Gastrocnemius medialis (tissue), 4 donors: ENCODE measurements at regions not wholly inside any gene's neighbourhood (a gene's known extent, or its start where the extent isn't known, plus 50 kb on each side); places are given as distances from the start of the nearest gene placed in this dataset.

ENCODE experiments used
- ATAC-seq, 2 donors: fragments of 150-250 bp; one replicate each; pipeline ENCODE4 v1.9.1; 2016
- DNase-seq, 2 donors: peaks; one replicate each; pipeline ENCODE4 v3.0.0-alpha.2; 2019
- H3K27ac ChIP-seq, 4 donors: fragments of 200-600 bp; sonication (generic); 1 replicate in 1 of 4; 2 replicates in 3 of 4; pipeline ENCODE4 v1.5.1; 2016 to 2018; ENCODE audit warnings: mild to moderate bottlenecking in 2 of 4, moderate library complexity in 1 of 4
- H3K27me3 ChIP-seq, 3 donors: fragments of 200-600 bp; sonication (generic) in 2 of 3; 1 replicate in 1 of 3; 2 replicates in 2 of 3; pipeline versions ENCODE4 v1.5.1 to v1.6.0; 2016 to 2019; ENCODE audit warnings: mild to moderate bottlenecking in 1 of 3, moderate library complexity in 1 of 3
- H3K36me3 ChIP-seq, 2 donors: fragments of 200-600 bp; sonication (generic) in 1 of 2; one replicate each; pipeline ENCODE4 v1.5.1; 2017 to 2018
- H3K4me1 ChIP-seq, 2 donors: fragments of 200-600 bp; sonication (generic) in 1 of 2; one replicate each; pipeline ENCODE4 v1.5.1; 2016 to 2017; ENCODE audit warnings: mild to moderate bottlenecking in 2 of 2
- H3K4me3 ChIP-seq, 4 donors: fragments of 200-600 bp; sonication (generic) in 3 of 4; 1 replicate in 1 of 4; 2 replicates in 3 of 4; pipeline ENCODE4 v1.5.1; 2016 to 2019; ENCODE audit warnings: mild to moderate bottlenecking in 2 of 4
- H3K9me3 ChIP-seq, 3 donors: fragments of 200-600 bp; sonication (generic) in 2 of 3; 1 replicate in 1 of 3; 2 replicates in 2 of 3; pipeline ENCODE4 v1.5.1; 2016 to 2019
- CTCF ChIP-seq, 5 experiments: fragments of 450-650 bp in 3 of 5; fragments of 200-600 bp in 2 of 5; sonication (generic) in 2 of 5; IDR thresholded peaks in 4 of 5; conservative IDR thresholded peaks in 1 of 5; 1 replicate in 4 of 5; 2 replicates in 1 of 5; pipeline ENCODE4 v1.5.1; 2016 to 2019; ENCODE audit warnings: antibody characterized with exemption in 5 of 5, mild to moderate bottlenecking in 3 of 5, moderate library complexity in 3 of 5
- POLR2A ChIP-seq, 2 donors: fragments of 450-650 bp; IDR thresholded peaks; one replicate each; pipeline ENCODE4 v1.6.1; 2017; ENCODE audit warnings: antibody characterized with exemption in 2 of 2, mild to moderate bottlenecking in 2 of 2, moderate library complexity in 2 of 2
- in situ Hi-C, 4 donors: fragments of 200-750 bp; cut with MboI; loops; one replicate each; pipeline versions ENCODE4 v1.15.0 to v1.8.0; 2017; ENCODE audit warnings: low sequenced_read_pairs in 4 of 4
- intact Hi-C: fragments of 100-400 bp; cut with DNase I; formaldehyde crosslinking; loops from one replicate; pipeline ENCODE4 v1.15.1; 2023; ENCODE audit warnings: low total_unique reads

GRCh38 chr11:114826910-114827442, 148.6 kb downstream of the NXPE2 start:
- Histone ChIP-seq H3K27me3 (no peaks in the 10 kb centered on the region), H3K9me3 (no peaks in the 10 kb centered on the region), H3K4me1 (no peaks in the 10 kb centered on the region), H3K27ac (no peak overlapping the region), H3K36me3 (no peaks in the 10 kb centered on the region), H3K4me3 (no peak overlapping the region)
- DNase-seq (no peak), ATAC-seq (no peak)
- intact Hi-C loops = no loop called here
- no peak for TF ChIP-seq POLR2A (IDR thresholded peaks at IDR 0.05)
- no peak for TF ChIP-seq CTCF (IDR thresholded peaks at IDR 0.05 in 4 of 5, conservative IDR thresholded peaks at IDR 0.05 in 1 of 5)
- in situ Hi-C loops = no loop called here

GRCh38 chr11:114827736-114828135, 149.4 kb downstream of the NXPE2 start:
- intact Hi-C loops (no loop called here), in situ Hi-C loops (no loop called here)
- TF ChIP-seq CTCF (IDR thresholded peaks at IDR 0.05 in 4 of 5, conservative IDR thresholded peaks at IDR 0.05 in 1 of 5) (no peak), POLR2A (IDR thresholded peaks at IDR 0.05) (no peak)
- Histone ChIP-seq H3K4me3 (no peak overlapping the region), H3K9me3 (no peaks in the 10 kb centered on the region), H3K4me1 (no peaks in the 10 kb centered on the region), H3K27me3 (no peaks in the 10 kb centered on the region), H3K36me3 (no peaks in the 10 kb centered on the region), H3K27ac (no peak overlapping the region)
- ATAC-seq (no peak), DNase-seq (no peak)

- intact Hi-C loops = no loop called here
- DNase-seq = no peak
- ATAC-seq = no peak
- H3K27me3 ChIP-seq = no peaks in the 10 kb centered on the region
- in situ Hi-C loops = no loop called here
- no peak overlapping the region for H3K4me3 ChIP-seq
- no peaks in the 10 kb centered on the region for H3K4me1 ChIP-seq
- H3K36me3 ChIP-seq = no peaks in the 10 kb centered on the region
- no peak for TF ChIP-seq POLR2A (IDR thresholded peaks at IDR 0.05)
- TF ChIP-seq CTCF (IDR thresholded peaks at IDR 0.05 in 4 of 5, conservative IDR thresholded peaks at IDR 0.05 in 1 of 5) = no peak
- no peak overlapping the region for H3K27ac ChIP-seq
- H3K9me3 ChIP-seq = no peaks in the 10 kb centered on the region
Measured at GRCh38 chr11:114832532-114833125, 154.3 kb downstream of the NXPE2 start.

GRCh38 chr11:114836161-114836560, 157.8 kb downstream of the NXPE2 start:
- DNase-seq (no peak), ATAC-seq (no peak)
- TF ChIP-seq CTCF (IDR thresholded peaks at IDR 0.05 in 4 of 5, conservative IDR thresholded peaks at IDR 0.05 in 1 of 5) (no peak), POLR2A (IDR thresholded peaks at IDR 0.05) (no peak)
- no peaks in the 10 kb centered on the region for H3K36me3 ChIP-seq
- no peaks in the 10 kb centered on the region for H3K27me3 ChIP-seq
- H3K4me3 ChIP-seq = no peak overlapping the region
- intact Hi-C loops = no loop called here
- in situ Hi-C loops = no loop called here
- peaks cover 0 to 7% (median 0%) of the 10 kb centered on the region in 3 donors for H3K9me3 ChIP-seq
- no peaks in the 10 kb centered on the region for H3K4me1 ChIP-seq
- H3K27ac ChIP-seq = no peak overlapping the region

- H3K4me3 ChIP-seq = no peak overlapping the region
- ATAC-seq (no peak), DNase-seq (no peak)
- H3K27ac ChIP-seq = no peak overlapping the region
- intact Hi-C loops (loop anchor here (5.0 kb wide), 1 partner anchor 48 kb away; no protein-coding TSS in a partner anchor), in situ Hi-C loops (no loop called here)
- no peaks in the 10 kb centered on the region for H3K27me3 ChIP-seq
- no peaks in the 10 kb centered on the region for H3K9me3 ChIP-seq
- no peaks in the 10 kb centered on the region for H3K36me3 ChIP-seq
- TF ChIP-seq CTCF (IDR thresholded peaks at IDR 0.05 in 4 of 5, conservative IDR thresholded peaks at IDR 0.05 in 1 of 5) (no peak), POLR2A (IDR thresholded peaks at IDR 0.05) (no peak)
- H3K4me1 ChIP-seq = peaks cover 6 to 19% of the 10 kb centered on the region in 2 donors
Measured at GRCh38 chr11:114844896-114845295, 166.6 kb downstream of the NXPE2 start.
